ENCODE measurements at regions not wholly inside any gene's neighbourhood (a gene's known extent, or its start where the extent isn't known, plus 50 kb on each side); places are given as distances from the start of the nearest gene placed in this dataset.

DNA sequence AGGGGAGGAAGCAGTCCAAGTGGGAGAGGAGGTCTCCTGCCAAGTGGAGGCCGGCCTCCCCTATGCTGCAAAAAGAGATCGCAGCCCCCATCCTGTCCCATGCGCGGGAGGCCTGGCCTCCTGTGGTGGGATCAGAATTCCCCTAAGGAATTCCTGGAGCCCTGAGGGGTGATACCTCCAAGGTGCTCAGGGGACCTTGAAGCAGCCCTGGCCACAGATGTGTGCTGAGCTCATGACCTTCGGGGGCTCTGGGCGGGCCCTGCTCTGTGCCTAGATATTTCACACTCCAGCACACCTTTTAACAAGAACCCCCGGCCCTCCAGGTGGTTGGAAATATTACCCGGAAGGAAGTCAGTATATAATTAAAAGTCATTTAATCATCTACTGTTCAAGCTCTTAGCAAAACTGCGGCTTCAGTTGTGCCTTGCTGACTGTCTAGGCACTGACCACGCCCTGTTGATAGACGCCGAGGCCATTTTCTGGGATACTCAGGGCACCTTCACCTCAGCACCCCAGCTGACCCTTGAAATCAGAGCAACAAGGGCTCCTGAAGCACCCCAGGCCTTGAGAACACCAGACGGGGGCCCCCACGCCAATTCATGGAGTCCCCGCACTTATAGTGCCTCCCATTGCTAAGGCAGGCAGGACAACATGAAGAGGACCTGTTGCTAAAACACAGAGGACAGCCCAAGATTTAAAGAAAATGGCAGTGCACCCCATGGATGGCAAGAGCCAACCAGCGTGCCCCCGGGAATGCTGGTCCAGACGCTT is 119.1 kb downstream of the NDUFA10 start:
- no peak for DNase-seq

DNA sequence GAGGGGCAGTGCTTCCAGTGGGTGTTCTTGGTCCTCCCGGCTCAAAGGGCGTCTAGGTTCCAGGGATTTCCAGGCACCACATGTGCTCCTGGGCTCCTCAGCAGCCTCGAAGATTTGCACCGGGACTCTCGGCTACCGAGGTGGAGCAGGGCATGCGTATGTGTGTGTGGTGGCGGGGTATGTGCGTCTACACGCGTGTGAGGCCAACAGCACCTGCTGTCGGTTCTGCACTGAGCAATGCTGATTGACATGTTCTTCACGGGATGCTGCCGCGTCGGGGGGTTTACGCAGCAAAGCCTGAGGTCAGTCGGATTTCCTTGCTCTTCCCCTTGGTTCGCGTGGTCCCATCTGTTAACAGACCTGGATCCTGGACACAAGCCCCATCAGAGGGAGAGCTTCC is 119.8 kb downstream of the NDUFA10 start:
- DNase-seq = no peak

- DNase-seq = no peak
Observed at GRCh38 chr2:239904496-239904895, 120.6 kb downstream of the NDUFA10 start.

DNA sequence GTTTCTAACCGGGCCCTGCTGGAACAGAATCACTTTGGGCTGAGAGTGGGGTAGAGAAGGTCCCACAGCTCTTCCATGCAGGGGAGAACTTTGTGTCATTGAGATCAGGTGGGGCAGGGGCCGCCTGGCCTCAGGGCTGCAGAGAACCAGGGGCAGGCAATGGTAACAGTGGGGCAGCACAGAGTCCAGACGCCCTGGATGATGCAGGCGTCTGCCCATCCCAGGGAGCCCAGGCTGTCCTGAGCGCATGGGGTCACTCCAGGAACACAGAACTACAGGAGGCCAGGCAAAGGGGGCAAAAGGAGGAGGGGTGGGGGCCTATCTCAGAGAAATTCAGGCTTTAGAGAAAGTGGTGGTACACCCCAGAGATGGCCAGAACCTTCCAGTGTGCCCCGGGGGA is 121.3 kb downstream of the NDUFA10 start:
- no peak for DNase-seq

- no peak for DNase-seq
Observed at GRCh38 chr2:239903210-239903609, 121.9 kb downstream of the NDUFA10 start.

DNA sequence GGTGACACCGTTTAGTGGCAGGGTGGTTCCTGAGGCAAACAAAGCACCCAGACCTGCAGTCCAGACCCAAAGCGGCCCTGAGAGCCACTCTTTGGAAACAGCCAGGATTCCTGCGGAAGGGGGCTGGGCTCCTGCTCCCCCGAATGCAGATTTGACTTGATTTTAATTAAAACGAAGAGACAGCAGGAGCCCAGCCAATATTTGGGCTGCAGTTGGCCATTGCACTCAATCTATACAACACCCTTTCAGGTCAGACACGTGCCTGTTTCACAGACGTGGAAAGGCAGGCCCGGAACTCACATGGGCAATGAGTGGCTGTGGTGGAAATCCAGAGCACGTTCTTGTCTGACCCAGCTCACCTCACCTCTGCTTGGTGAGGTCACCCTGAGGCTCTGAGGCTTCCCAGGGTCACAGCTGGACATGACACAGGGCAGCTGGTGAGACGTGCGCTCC is 122.4 kb downstream of the NDUFA10 start:
- DNase-seq = no peak

DNA sequence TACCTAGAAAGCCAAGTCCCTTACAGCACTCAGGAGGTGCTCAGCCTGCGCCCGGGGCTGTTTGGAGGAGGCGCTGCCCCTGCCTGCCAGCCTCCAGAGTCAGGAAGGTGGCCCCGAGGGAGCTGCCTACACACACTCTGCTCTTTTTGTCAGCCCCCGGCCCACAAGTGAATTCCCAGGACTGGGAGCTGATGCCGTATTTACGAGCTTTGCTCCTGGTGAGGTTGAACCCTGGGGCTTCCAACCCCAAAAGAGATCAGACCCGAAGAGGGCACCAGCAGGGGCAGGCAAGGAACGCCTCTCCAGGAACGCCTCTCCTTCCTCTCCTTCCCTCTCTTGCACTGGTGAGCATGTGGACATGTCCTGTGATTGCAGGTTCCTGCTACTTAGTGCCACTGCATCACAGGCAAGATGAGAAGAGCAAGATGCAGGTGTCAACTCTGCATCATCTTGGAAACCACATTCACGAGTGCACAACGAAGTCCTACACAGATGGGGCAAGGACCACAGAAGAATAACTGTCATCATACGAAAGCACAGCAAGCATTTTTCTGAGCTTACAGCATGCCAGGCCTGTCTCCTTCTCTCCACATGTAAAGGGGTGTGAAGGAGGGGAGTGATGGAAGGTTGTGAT is 126.7 kb downstream of the NDUFA10 start:
- DNase-seq = no peak

DNA sequence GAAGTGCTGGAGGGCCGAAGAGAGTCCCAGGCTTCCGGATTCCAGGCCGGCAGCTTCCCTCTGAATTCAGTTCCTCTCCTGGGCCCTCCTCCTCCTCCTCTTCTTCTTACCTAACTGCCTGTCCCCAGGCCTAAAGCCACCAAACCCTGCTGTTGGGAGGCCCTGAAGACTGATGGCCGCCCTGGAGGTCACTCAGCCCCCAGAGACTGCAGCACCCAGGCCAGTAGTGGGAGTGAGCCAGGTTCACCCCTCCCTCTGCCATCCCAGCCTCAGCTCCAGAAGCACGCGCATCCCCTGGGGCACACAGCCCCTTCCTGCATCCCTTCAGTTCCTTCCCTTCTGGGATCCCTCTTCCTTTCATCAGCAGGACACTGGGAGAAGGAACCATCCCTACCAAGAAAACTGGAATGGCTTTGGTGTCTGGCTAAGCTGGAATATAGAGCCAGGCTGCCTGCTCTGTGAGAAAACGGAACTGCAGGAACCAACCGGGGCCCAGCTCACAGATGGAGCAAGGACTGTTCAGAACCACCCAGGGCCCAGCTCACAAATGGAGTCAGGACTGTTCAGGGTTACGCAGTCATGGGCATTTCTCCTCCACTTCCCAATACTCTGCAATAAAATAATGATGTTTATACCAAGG is 127.4 kb downstream of the NDUFA10 start:
- DNase-seq = no peak

DNA sequence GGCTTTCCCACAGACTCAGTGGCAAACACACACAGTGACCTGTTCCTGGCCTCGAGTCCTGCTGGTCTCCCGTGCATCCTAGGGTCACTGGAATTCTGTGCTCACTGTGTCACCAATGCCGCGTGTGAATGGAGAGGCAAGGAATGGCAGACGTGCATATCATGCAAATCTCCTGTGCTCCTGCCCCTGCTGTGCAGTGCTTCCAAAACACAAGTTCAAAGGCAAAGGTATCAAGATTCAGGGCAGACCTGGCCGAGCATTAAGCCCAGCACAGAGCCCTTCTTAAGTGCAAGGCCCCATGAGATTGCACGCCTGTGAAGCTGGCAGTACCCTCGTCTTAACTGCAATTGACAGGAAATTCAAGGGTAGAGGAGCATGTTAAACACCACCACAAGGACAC is 129.1 kb downstream of the NDUFA10 start:
- no peak for DNase-seq

- DNase-seq = no peak
Observed at GRCh38 chr2:239895669-239896068, 129.5 kb downstream of the NDUFA10 start.

DNA sequence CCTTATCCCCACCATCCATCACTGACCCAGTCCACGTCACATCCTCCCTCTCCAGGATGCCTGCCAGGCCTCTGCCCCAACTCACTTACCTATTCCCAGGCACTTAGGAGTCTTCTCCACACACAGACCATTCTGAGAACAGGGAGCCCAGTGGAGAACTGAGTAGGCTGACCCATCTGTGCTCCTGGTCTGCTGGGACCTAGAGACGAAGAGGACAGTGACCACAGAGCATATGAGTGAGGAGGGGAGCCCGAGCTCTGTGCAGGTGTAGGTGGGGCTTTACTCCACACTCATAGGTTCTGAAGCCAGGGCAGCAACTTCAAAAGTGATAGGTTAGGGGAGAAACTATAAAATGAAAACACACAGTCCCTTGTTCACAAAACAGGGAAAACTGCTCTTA is 130.0 kb downstream of the NDUFA10 start:
- DNase-seq = no peak

GRCh38 chr2:239894276-239894675 is 130.9 kb downstream of the NDUFA10 start:
- no peak for DNase-seq

- no peak for DNase-seq
Observed at GRCh38 chr2:239893236-239893515, 132.0 kb downstream of the NDUFA10 start.

DNA sequence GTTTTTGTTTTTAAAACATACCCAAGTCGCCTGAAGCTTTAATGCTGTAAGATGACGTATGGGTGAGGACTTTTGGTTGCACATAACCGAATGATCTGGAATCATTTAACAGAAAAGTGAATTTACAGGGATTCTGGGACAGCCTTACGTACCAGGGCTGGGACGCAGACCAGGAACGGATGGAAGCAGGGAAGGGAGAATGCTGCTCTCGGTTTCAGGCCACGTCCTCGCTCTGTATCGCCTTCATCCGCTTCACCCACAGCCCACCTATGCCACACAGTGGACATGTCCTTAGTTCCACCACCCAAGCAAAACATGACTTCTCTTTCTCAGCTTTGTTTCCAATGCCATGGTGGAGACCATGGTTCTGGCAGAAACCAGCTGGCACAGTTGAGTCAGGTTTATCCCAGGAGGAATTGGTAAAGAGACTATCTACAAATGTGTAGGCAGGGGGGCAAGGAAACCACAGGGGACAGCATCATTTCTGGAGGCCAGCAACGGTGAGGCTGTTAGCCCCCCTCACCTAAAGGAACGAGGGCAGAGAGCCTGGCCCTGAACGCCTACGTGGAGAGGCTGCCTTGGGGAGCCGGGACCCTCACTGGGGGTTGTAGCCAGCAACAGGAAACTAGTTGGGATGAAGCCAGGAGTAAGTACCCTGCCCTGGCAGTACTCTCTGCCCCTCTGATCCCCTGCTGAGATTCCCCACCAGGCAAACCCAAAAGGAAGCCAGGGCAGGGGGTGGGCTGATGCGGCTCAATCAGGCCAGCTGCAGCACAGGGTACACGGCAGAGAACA is 132.5 kb downstream of the NDUFA10 start:
- no peak for DNase-seq

GRCh38 chr2:239891698-239892097 is 133.4 kb downstream of the NDUFA10 start:
- DNase-seq = no peak

DNA sequence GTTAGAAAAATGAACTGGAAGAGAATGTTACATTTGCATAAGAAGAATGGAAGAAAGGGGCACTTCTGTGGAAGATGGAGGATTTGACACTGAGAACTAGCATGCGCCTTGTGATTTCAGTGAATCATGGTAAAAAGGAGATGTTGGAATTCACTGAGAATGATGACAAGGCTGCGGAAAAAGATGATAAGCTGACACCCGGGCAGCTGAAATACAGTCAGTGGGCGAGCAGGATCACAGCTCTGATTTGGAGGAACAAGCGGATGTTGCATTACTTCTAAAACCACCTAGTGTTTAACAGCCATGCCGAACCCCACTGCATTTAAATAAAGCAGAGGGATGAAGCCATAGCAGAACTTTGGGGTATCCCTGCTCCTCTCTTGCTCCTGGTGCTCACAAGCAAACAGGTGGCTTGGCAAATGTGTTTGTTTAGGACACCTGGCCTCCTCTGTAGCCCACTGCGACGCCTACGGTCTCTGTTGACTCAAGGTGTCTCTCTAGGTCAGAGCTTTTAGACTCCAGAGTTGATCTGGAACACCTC is 134.9 kb downstream of the NDUFA10 start:
- no peak for DNase-seq

DNA sequence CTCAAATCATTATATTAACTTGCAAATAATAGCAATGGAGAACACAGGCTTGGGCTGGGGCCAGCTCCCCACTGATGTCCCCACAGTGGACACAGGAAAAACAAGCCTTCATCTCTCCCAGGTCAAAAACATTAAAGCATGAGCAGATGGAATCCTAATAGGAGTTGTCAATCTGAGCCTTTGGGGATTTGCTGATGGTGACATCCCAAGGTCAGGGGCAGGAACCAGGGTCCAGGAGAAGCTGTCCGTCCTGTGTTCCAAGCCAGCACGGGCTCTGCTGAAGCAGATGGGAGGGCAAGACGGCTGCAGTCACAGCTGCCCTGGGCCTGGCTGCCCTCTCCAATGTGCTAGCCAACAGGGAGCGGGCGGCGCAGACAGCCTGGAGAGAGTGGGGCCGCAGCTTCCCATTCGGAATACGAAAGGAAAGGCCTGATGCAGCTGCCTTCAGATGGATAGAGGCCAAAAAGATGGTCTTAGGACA is 135.5 kb downstream of the NDUFA10 start:
- no peak for DNase-seq

DNA sequence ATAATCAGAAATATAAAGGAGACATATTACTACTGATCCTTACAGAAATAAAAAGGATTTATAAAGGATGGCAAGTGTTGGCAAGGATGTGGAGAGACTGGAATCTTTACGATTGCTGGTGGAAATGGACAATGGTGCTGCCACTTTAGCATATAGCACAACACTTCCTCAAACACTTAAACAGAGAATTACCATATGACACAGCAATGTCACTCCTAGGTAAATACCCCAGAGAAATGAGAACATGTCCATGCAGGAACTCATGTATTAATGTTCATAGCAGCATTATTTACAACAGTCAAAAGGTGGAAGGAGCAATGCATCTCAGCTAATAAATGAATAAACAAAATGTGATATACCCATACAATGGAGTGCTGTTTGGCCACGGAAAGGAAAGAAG is 137.5 kb downstream of the NDUFA10 start:
- DNase-seq = no peak

DNA sequence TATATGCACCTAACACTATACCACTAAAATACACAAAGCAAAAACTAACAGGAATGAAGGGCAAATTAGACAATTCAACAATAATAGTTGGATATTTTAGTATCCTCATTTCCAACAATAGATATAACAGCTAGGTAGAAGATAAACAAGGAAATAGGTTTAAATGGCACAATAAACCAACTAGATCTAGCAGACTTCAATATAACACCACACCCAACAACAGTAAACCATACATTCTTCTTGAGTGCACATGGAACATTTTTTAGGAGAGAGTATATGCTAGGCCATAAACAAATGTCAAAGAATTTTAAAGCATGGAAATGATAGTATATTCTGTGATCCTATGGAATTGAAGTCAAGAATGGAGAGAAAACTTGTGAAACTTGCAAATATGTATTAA is 138.4 kb downstream of the NDUFA10 start:
- no peak for DNase-seq

- DNase-seq = no peak
Observed at GRCh38 chr2:239884875-239885274, 140.3 kb downstream of the NDUFA10 start.

GRCh38 chr2:239884051-239884405 is 141.1 kb downstream of the NDUFA10 start:
- DNase-seq = no peak

GRCh38 chr2:239883326-239884050 is 141.7 kb downstream of the NDUFA10 start:
- DNase-seq = no peak

GRCh38 chr2:239882781-239883180 is 142.4 kb downstream of the NDUFA10 start:
- no peak for DNase-seq
